ELF-1 (cell line): ENCODE measurements at regions not wholly inside any gene's neighbourhood (a gene's known extent, or its start where the extent isn't known, plus 50 kb on each side); places are given as distances from the start of the nearest gene placed in this dataset.

Experiments used
- DNase-seq: peaks from one replicate; pipeline ENCODE4 v3.0.0-alpha.2; 2016; ENCODE audit warnings: low read depth, low spot score

DNA sequence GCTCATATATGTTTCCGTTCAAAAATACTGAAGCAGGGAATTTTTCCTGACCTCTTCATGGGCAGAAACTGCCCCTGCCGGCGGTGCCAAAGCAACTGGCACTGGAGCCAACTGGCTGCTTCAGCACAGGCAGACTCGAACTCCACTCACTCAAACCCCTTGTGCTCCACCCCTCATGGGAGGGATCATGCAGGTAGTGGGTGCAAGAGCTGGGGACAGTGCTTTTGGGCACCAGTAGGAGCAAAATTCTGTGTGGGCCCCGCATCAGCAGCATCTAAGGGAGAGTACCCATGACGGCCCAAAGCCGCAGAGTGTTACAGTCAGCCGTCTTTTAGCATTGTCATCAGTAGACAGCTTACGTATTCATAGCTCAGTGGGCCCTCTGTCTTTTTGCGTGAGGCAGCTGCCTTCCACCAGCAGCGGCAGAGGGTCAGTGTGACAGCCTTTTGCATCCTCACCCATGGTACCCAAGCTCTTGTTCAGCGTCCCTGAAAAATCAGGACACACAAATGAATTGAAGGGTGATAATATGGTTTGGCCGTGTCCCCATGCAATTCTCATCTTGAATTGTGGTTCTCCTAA, 393.8 kb downstream of the SLITRK6 start:
- no peak for DNase-seq

DNA sequence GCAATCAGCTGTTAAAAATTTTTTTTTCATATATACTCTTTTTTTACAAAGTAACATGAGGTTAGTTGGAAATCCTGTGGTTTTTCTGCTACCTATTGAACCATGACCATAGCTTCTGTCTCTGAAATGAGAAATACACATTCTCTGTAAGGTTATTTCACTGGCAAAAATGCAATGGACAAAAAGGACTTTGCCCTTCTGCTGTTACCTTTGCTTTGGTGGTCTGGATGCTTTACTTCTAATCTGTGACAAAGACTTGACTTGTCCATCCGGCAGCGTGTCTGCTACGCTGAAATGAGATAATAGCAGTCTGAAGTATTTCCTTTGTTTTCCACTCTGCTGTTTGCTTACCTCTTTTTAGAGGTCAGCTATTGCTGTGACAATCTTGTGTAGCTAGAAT, 412.8 kb downstream of the SLITRK6 start:
- DNase-seq, result no peak

DNA sequence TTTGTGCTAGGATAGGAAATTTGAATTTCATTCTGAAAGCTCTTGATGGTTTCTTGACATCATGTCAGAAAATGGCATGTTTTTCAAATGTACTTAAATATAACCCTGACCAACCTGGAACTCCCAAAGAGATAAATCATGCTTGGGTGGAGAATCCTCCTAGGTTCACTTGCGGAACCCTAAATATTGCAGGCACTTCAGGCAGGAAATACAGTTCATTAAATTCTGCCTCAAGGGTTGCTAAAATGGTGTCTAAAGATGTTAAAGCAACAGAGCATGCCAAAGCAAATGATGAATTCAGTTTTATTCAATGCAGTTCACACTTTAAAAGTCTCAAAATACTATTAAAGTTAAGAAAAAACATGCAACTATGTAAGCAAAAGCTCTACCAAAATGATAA, 415.9 kb downstream of the SLITRK6 start:
- DNase-seq, result no peak

DNA sequence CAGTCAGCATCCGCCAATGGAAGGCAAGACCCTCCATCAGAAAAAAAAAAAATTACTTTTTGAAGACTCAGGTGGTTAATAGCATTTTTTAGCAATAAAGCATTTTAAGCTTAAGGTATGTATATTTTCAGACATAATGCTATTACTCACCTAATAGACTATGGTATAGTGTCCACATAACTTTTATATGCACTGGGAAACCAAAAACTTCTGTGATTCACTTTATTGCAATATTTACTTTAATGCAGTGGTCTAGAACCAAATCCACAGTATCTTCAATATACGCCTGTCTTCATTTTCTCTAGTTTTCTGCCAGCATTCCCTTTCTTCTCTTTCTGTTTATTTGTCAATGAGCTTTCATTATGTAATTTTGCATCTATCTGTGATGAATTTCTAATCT, 418.1 kb downstream of the SLITRK6 start:
- DNase-seq, result no peak

DNA sequence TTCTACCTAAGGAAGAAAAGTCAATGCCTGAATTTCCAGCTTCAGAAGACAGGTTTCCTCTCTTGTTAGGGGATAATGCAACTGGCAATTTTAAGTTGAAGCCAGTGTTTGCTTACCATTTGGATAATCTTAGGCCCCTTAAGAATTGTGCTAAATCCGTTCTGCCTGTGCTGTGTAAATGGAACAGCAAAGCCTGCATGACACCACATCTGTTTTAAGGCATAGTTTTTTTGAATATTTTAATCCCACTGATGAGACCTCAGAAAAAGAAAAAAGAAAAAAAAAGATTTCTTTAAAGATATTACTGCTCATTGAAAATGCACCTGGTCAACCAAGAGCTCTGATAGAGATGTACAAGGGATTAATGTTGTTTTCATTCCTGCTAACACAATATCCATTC, 419.2 kb downstream of the SLITRK6 start:
- DNase-seq, result no peak

DNA sequence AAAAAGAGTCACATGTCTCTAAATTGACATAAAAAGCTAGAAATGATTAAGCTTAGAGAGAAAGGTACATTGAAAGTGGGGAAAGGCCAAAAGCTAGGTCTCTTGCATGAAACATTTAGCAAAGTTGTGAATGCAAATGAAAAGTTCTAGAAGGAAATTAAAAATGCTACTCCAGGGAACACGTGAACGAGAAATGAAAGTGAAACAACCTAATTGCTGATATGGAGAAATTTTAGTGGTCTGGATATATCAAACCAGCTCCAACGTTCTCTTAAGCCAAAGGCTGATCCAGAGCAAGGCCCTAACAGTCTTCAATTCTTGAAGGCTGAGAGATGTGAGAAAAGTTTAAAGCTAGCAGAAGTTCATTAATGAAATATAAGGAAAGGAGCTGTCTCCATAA, 419.8 kb downstream of the SLITRK6 start:
- no peak for DNase-seq

DNA sequence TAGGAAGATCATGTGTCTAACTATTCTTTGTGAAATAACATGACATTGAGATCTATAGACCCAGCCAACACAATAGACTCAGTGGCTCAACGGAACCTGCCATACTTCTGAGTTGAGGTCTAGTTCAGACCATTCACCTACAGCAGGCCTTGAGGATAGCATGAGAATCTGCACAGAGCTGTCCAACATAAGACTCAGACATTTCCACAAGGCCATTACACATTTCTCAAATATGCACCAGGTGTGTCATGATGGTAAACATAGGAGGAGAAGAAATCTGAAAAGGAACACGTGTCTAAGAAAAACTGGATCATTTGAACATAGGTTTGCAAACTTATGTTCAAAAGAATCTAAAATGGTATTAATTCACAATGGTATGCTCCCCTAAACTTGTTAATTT, 421.4 kb downstream of the SLITRK6 start:
- no peak for DNase-seq

DNA sequence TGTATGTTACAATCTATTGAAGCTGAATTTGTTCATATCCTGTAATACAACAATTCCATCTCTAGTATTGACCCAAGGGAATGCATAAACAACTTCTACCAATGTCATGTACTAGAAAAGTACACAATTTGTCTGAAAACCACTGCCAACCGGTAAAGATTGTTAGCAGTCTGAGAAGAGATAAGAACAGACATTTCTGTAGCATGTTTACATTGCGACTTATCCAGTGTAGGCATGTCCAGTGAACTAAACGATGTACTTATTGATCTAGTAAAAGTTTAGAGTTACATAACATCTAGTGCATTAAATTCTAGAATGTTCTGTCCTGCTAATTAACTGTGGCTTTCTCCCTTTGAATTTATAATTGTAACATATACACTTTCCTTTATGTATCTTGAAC, 425.9 kb downstream of the SLITRK6 start:
- no peak for DNase-seq

DNA sequence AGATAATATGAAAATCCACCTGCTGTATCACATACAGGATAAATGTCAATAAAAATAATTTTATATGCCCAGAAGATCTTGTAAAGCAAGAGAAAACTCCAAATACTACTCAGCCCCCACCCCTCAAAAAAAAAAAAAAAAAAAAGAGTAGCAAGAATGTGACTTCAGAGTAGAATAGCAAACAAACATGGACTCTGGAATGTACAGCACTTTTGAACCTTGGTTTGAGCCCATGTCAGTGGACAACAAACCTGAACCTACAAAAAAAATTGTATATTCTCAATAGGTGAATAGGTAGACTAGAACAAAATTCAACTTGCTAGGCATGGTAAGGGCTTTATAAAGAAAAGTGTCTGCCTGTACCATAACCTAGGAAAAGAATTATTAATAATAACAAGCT, 428.0 kb downstream of the SLITRK6 start:
- no peak for DNase-seq

DNA sequence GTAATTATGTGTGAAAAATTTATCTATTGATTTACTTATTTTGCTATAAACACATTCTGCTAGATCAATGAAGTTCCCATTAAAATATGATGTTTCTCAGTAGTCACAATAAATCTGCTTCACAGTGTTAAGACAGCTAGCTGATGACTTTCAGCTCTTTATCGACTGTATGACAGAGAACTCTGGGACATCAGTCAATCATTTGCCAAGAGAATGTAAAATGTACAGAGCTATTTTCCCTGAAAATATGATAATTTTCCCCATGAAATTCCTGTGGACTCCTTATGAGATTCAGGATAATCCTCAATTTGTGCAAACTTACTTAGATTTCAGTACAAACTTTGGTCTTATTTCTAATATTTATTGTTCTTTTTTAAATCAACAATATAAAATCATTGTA, 430.5 kb downstream of the SLITRK6 start:
- no peak for DNase-seq

DNA sequence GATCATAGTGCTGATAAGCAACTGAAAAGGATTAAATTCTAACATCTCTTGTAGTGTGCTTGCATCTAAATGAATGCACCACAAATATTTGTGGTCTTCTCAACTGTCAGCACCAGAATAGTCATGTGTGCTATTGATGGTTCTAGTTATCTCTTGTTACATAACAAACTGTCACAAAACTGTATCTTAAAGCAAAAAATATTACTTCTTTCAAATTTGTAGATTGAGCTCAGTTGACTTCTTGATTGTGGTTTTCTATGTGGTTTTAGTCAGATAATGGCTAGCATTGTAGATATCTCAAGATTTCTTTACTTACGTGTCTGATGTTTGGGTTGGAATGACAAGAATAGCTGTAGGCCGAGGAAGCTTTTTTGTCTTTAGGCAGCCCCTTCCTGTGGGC, 431.3 kb downstream of the SLITRK6 start:
- no peak for DNase-seq

DNA sequence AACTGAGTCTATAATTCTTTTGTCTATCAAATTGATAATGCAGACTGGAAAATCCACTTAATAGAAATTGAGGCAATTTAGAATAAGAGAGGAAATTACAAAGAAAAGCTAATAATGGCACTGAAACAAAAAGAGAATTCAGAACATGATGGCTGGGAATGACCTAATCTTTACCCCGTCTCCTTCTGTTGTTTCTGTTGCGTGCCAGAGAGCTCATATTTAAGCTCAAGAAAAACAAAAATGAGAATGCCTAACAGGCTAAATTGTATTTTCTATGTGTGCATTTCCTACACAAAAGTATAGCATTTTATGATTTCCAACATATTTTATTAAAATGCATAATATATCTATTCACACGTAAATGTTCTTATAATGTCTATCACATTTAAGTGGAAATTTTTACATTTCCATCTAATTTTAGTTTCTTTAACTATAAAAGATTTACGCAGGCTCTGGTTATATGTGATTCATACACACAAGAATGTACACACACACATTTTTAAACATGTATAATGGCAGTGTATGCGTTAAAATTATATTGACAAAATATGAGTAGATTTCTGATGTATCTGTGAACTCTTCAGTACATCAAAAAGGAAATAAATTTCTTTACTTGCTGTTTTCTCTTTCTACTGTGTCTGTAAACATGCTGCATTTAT, 432.3 kb downstream of the SLITRK6 start:
- DNase-seq, result no peak

DNA sequence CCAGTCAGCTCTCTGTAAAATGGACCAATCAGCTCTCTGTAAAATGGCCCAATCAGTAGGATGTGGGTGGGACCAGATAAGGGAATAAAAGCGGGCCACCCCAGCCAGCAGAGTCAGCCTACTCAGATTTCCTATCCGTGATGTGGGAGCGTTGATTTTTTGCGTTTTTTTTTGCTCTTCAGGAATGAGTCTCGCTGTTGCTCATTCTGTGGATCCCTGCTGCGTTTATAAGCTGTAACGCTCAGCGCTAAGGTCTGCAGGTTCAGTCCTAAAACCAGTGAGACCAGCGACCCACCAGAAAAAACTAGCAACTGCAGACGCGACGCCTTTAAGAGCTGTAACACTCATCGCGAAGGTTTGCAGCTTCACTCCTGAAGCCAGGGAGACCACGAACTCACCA, 435.7 kb downstream of the SLITRK6 start:
- DNase-seq, result no peak

DNA sequence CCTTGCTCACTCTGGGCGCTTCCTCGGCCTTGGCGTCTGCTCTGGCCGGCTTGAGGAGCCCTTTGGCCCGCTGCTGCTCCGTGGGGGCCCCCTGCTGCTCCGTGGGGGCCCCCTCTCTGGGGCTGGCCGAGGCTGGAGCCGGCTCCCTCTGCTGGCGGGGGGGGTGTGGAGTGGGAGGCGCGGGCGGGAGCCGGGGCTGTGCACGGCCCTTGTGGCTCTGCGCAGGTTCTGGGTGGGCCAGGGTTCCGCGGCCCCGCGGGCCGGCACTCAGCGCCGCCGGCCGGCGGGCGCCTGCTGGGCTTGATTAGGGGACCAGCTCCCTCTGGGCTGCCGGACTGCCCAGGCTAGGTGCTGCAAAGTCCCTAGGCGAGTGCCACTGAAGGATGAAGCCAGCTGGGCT, 436.2 kb downstream of the SLITRK6 start:
- DNase-seq, result no peak

DNA sequence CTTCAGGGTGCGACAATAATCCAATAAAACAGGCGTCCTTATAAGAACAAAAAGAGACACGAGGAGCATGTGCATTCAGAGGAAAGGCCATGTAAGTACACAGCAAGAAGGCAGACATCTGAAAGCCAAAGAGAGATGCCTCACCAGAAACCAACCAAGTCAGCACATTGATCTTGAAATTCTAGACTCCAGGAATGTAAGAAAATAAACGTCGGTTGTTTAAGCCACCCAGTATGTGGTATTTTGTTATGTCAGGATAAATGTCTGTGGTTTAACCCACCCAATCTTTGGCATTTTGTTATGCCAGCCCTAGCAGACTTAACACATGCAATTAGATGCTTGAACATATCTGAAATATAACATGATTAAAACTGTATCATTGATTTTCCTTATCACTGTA, 452.0 kb downstream of the SLITRK6 start:
- DNase-seq, result no peak

DNA sequence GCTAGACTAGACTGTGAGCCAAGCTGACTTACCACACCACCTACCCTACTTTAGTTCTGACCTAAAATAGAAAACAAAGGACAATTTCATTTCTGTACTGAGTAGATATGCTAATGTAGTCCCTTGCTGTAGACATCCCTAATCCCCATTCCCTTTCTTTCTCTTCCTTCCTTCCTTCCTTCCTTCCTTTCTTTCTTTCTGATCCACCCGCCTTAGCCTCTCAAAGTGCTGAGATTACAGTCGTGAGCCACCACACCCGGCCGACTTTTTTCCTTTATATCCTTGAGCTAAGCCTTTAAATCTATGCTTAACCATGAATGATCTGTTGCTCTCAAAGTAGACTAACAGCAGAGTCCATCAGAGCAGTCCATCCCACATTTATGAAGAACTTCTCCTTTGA, 465.0 kb downstream of the SLITRK6 start:
- DNase-seq, result no peak

DNA sequence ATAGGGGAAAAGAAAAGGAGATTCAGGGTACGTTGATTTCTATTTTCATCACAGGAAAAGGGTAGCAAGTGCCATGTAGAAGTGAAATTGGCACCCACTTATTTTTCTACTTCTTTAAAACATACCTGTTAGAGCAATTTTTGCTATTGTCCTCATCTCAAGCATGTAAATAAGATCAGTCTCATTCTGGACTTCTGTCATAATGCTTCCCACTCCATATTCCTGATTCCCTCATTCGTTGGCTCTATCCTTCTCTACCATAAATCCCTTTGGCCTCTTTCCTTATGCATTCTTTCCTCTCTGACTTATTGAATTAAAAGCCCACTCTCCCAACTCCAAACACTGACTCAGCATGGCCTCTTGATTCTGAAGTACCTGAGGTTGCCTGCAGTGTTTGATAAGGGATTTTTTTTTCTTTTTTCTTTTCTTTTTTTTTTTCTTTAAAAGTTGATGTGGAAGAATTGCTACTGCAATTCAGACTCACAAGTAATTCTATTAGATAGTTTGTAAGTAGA, 465.7 kb downstream of the SLITRK6 start:
- no peak for DNase-seq

DNA sequence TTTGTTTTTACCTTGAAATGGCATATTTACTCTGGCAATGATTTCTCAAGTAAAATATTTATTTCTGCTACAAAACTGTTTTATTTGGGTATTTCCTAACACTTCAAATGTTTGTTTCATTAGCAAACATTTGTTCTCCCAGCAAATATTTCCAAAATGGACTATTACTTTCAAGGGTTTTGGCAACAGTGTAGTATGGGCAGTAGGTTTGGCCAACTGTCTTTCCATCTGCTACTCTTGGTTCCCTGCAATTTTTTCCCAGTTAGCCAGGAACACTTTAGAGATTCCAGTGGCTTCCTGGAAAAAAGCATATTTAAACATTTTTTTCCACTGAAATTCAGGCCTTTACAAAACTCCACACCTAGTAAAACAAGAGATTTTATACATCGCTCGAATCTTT, 466.6 kb downstream of the SLITRK6 start:
- DNase-seq, result no peak

DNA sequence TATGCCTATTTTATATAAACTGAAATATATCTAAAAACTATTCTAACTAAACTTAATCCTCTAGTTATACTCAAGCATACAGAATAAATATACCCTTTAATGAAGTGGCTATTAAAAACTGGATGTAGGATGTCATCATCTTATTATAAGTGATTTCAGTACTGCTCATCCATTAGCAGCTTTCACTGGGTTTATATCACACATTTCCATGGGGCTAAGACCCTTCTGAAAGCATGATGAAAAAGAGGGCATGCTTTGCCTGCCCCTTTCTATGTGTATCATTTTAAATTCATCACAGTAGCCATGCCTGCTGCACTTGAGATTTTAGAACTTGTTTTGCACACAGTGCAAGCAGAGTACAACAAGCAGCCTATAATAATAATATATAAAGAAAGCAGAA, 477.5 kb downstream of the SLITRK6 start:
- DNase-seq, result no peak

DNA sequence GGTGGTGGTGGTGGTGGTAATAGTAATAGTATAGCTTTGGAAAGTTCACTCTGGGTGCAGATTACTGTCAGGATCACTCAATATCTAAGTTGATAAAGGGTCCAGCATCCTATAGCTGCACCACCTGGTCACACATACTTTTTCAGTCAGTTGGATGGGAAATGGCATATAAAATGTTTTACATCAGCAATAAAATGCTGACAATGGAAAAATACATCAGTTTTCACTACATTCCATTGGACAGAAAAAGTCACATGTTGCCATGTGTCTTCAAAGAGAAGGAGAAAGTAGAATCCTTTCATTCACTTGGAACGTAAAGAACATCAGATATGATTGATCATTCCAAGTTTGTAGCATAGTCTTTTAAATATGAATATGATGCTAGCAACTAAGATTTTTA, 481.4 kb downstream of the SLITRK6 start:
- no peak for DNase-seq

DNA sequence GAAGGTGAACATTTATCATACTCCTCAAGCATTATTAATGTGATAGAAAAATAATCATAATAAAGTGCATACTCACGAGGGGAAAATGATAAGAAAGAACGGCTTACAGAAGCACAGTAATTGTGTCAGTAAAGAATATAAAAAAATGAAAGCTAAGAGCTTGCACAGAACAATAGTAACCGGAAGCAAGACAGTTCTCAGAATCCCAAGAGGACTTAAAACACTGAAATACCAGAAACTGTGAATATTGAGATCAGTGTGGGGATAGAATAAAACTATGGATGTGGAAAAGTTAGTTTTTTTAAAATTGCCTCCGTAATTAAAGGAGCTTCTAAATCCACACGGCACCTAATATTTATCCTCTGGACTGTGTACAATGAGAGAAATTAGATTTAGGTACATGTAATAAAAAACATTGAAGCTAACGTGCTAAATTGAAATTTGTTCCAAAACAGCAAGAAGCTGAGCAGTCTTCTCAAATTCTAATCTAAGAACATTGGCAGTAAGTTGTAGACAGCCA, 482.7 kb downstream of the SLITRK6 start:
- no peak for DNase-seq

DNA sequence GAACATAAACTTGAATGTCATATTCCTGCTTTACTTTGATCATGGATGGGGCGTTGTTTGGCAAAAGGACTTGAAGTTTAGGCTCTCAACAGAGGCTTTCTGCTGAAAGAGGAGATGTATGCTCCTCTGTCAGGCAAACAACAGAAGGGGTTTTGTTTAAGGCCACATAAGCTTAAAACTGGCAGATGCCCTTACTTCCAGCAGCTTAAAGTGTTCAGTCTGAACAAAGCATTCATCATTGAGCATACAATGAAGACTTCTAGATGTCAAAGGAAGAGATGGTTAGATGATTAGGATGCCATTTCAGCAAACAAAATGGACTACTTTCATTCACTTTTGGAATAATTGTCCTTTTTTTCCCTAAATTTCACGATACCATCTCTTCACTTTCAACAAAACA, 484.5 kb downstream of the SLITRK6 start:
- no peak for DNase-seq

DNA sequence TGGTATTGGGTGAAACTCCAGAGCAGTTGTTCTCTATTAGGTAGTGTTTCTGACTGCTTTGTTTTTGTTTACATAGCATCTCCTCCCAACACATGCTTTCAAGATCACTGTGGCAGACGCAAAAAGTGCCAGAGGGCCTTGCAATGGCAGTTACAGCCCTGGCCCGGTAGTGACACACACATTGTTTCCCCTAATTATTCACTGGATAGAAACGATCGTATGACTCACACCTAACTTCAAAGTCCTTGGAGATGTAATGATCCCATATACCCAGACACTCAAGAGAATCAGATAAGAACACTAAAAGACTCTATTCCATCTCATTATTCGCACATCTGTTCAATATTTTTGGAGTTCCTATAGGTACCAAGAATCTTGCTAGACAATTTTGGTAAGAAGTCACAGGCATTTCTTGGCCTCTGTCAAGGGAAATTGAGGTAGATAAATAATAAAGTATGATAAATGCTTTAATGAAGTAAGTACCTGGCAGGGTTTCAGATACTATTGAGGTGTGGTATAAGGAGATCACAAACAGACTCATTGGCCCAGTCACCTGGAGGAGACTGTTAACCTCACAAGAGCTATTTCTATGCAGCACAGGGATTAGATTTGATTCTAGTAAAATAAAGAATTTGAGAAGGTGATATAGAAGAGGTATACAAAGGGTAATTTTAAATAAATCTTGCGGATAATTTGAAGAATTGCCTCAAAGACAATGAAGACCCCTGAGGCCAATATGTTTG, 485.3 kb downstream of the SLITRK6 start:
- DNase-seq, result peak; percentile 84
